ENCODE measurements at regions not wholly inside any gene's neighbourhood (a gene's known extent, or its start where the extent isn't known, plus 50 kb on each side); places are given as distances from the start of the nearest gene placed in this dataset.

DNA sequence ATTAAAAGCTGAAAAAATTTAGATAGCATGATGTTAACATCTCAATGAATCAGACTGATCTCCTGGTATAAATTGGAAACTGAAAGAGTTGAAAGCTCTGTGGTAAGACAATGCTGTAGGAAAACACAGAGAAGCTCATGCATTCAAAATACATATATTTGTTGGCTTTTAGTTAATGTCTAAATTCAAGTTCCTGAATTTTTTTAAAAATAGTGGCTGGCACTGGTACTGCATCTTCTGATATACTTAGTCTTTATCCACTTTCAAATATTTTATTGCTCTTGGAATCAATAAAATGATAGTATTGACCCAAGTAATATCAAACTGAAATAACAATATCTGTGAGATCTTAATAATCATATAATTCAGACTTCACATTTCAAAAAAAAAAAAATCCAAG, 151.4 kb upstream of the FIGN start:
- Histone ChIP-seq H3K36me3 (no peaks in the 10 kb centered on the region), H3K4me3 (no peak overlapping the region), H3K9me3 (peaks cover 0 to 8% (median 5%) of the 10 kb centered on the region in 8 donors), H3K27me3 (replicated peaks in 1 of 7) (no peaks in the 10 kb centered on the region), H3K27ac (no peak overlapping the region), H3K4me1 (no peaks in the 10 kb centered on the region)
- TF ChIP-seq POLR2AphosphoS5 (IDR thresholded peaks at IDR 0.05) (no peak), POLR2A (IDR thresholded peaks at IDR 0.05) (no peak), CTCF (IDR thresholded peaks at IDR 0.05 in 8 of 11, conservative IDR thresholded peaks at IDR 0.05 in 3 of 11) (peak in 1 of 11 experiments; percentile 20)
- intact Hi-C loops (cut with DNase I; ENCODE audit: low total_unique reads) = no loop called here
- DNase-seq = no peak

DNA sequence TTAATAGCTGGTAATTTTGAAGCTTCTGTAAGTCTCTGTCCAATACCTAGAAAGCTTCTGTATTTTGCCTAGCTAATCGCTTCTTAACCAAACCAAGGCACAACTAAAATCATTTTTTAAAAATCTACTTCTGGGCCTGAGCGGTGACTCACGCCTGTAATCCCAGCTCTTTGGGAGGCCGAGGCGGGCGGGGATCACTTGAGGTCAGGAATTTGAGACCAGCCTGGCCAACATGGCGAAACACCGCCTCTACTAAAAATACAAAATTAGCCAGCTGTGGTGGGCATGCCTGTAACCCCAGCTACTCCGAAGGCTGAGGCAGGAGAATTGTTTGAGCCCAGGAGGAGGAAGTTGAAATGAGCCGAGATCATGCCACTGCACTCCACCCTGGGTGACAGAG, 148.6 kb upstream of the FIGN start:
- Histone ChIP-seq H3K4me1 (no peaks in the 10 kb centered on the region), H3K36me3 (no peaks in the 10 kb centered on the region), H3K4me3 (no peak overlapping the region), H3K27me3 (replicated peaks in 1 of 7) (no peaks in the 10 kb centered on the region), H3K27ac (no peak overlapping the region), H3K9me3 (peaks cover 0 to 5% (median 0%) of the 10 kb centered on the region in 8 donors)
- TF ChIP-seq POLR2AphosphoS5 (IDR thresholded peaks at IDR 0.05) (no peak), POLR2A (IDR thresholded peaks at IDR 0.05) (no peak), CTCF (IDR thresholded peaks at IDR 0.05 in 8 of 11, conservative IDR thresholded peaks at IDR 0.05 in 3 of 11) (no peak)
- DNase-seq = no peak
- WGBS, 5 donors = 85 to 93% (median 91%) methylated on average over 10 of the region's 10 CpGs
- intact Hi-C loops (cut with DNase I; ENCODE audit: low total_unique reads) = no loop called here

GRCh38 chr2:163878718-163879117, 142.9 kb upstream of the FIGN start:
- intact Hi-C loops (cut with DNase I; ENCODE audit: low total_unique reads) = no loop called here
- DNase-seq = no peak
- H3K27ac ChIP-seq = no peak overlapping the region
- no peaks in the 10 kb centered on the region for H3K4me1 ChIP-seq
- WGBS, 5 donors = 61 to 69% (median 65%) methylated on average over 4 of the region's 4 CpGs
- H3K36me3 ChIP-seq = no peaks in the 10 kb centered on the region
- no peak for TF ChIP-seq CTCF (IDR thresholded peaks at IDR 0.05 in 8 of 11, conservative IDR thresholded peaks at IDR 0.05 in 3 of 11)
- TF ChIP-seq POLR2A (IDR thresholded peaks at IDR 0.05) = no peak
- TF ChIP-seq POLR2AphosphoS5 (IDR thresholded peaks at IDR 0.05) = no peak
- no peak overlapping the region for H3K4me3 ChIP-seq
- peaks cover 0 to 5% (median 0%) of the 10 kb centered on the region in 8 donors for H3K9me3 ChIP-seq
- no peaks in the 10 kb centered on the region for H3K27me3 ChIP-seq (replicated peaks in 1 of 7)

- TF ChIP-seq POLR2AphosphoS5 (IDR thresholded peaks at IDR 0.05) = no peak
- TF ChIP-seq POLR2A (IDR thresholded peaks at IDR 0.05) = no peak
- no peak for TF ChIP-seq CTCF (IDR thresholded peaks at IDR 0.05 in 8 of 11, conservative IDR thresholded peaks at IDR 0.05 in 3 of 11)
- peaks cover 0 to 5% (median 0%) of the 10 kb centered on the region in 8 donors for H3K9me3 ChIP-seq
- no peaks in the 10 kb centered on the region for H3K4me1 ChIP-seq
- 53 to 73% (median 69%) methylated on average over 3 of the region's 3 CpGs for WGBS, 5 donors
- peak overlapping the region in 3 of 8 donors; percentile 9 to 30 (median 26) for H3K27ac ChIP-seq
- no peak for DNase-seq
- H3K36me3 ChIP-seq = no peaks in the 10 kb centered on the region
- no peak overlapping the region for H3K4me3 ChIP-seq
- intact Hi-C loops (cut with DNase I; ENCODE audit: low total_unique reads) = no loop called here
- H3K27me3 ChIP-seq (replicated peaks in 1 of 7) = no peaks in the 10 kb centered on the region
Observed at GRCh38 chr2:163877316-163877715, 141.5 kb upstream of the FIGN start.

Data from spleen (tissue), 11 donors.